ENCODE measurements at regions not wholly inside any gene's neighbourhood (a gene's known extent, or its start where the extent isn't known, plus 50 kb on each side); places are given as distances from the start of the nearest gene placed in this dataset.

DNA sequence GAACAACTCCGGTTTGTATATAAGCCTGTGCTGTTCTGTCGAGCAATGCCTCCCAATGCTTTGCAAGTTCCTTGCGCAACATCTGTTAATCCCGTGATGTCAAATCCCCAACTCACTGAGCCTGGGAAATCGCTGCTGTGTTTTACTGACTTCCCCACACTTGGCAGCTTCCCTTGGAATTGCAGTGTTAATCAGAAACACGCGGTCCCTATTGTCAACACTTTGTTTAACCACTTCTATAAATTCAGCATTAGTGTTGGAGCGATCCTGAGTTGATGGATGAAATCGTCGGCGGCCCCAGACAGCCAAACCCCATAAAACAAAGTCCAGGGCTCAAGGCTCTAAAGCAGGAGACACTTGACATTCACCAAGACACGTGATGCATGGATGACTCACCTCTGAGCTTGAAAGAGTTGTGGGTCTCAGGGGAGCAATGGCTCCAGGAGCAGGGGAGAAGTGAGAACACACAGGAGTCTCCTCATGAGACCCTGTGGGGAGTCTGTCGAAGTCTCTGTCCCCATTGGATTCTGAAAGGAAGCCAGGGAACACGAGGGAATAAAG, 555.3 kb downstream of the MIAT start:
- no peak overlapping the region for H3K4me3 ChIP-seq
- no peaks in the 10 kb centered on the region for H3K27me3 ChIP-seq
- peak; percentile 95 for DNase-seq
- H3K4me1 ChIP-seq = peaks cover 13 to 44% (median 24%) of the 10 kb centered on the region in 4 donors
- peak overlapping the region; percentile 65 to 83 for H3K27ac ChIP-seq
- intact Hi-C loops (cut with DNase I; ENCODE audit: low total_unique reads) = loop anchor here (5.0 kb wide), 1 partner anchor 105 kb away; no protein-coding TSS in a partner anchor
- H3K36me3 ChIP-seq = no peaks in the 10 kb centered on the region
- TF ChIP-seq, protein P1, sequence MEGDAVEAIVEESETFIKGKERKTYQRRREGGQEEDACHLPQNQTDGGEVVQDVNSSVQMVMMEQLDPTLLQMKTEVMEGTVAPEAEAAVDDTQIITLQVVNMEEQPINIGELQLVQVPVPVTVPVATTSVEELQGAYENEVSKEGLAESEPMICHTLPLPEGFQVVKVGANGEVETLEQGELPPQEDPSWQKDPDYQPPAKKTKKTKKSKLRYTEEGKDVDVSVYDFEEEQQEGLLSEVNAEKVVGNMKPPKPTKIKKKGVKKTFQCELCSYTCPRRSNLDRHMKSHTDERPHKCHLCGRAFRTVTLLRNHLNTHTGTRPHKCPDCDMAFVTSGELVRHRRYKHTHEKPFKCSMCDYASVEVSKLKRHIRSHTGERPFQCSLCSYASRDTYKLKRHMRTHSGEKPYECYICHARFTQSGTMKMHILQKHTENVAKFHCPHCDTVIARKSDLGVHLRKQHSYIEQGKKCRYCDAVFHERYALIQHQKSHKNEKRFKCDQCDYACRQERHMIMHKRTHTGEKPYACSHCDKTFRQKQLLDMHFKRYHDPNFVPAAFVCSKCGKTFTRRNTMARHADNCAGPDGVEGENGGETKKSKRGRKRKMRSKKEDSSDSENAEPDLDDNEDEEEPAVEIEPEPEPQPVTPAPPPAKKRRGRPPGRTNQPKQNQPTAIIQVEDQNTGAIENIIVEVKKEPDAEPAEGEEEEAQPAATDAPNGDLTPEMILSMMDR (IDR thresholded peaks at IDR 0.05) = no peak
- H3K9me3 ChIP-seq = no peaks in the 10 kb centered on the region

DNA sequence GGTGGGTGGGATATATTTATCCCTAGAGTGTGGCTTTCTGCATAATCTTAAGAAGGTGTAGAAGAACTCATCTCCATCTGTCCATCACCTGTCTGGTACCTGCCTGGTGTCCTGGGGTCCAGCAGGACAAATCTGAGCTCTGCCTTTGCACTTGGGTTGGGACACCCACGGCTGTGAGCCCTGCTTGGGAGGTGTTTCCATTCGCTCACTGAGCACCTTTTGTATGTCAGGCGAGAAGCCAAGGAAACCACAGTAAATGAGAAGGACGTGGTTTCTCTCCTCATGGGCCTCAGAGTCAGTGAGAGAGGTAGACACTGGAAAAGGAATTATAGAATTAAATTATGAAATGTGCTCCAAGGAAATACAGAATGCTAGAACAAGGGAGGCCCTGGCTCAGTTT, 555.9 kb downstream of the MIAT start:
- H3K27ac ChIP-seq = peak overlapping the region; percentile 65 to 83
- intact Hi-C loops (cut with DNase I; ENCODE audit: low total_unique reads) = loop anchor here (5.0 kb wide), 1 partner anchor 106 kb away; no protein-coding TSS in a partner anchor
- no peak for DNase-seq
- TF ChIP-seq, protein P1 (IDR thresholded peaks at IDR 0.05) = no peak
- H3K4me3 ChIP-seq = no peak overlapping the region
- H3K27me3 ChIP-seq = no peaks in the 10 kb centered on the region
- peaks cover 13 to 38% (median 23%) of the 10 kb centered on the region in 4 donors for H3K4me1 ChIP-seq
- H3K36me3 ChIP-seq = no peaks in the 10 kb centered on the region
- H3K9me3 ChIP-seq = no peaks in the 10 kb centered on the region

DNA sequence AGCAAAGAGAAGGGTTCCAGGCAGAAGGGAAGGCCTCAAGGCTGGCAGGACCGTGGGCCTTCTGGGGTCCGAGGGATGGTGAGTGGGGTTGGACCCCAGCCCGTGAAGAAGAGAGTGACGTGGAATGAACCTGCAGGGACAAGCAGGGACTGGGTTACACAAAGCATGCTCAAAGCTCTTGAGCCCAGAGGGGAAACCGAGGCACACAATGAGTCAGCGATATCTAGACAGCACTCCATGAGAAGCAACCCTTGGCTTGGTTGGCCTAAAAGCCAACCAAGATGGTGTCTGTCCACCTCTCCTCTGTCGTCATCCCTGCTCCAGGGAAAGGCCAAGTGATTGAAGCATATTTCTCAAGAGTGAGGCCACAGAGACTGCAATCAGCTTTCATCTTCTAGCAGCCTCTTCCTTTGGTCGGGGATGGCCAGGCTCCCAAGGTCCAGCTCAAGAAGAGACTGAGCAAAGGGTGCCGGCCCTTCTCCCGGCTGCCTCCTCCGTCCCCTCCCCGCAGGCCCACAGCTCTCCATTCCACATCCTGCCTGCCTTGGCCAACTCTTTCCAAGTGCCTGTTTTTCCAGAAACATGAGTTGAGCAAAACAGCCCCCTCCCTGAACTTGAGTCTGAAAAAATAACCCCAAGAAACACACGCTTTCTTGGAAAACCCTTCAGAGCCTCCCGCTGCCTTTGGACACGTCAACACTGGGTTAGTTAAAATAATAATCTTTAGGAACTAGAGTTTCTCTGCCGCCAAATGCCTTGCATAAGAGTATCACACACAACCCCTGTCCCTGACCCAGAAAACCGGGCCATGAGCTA, 556.6 kb downstream of the MIAT start:
- TF ChIP-seq, protein P1 (IDR thresholded peaks at IDR 0.05) = no peak
- H3K4me3 ChIP-seq = no peak overlapping the region
- intact Hi-C loops (cut with DNase I; ENCODE audit: low total_unique reads) = loop anchor here (5.0 kb wide), 1 partner anchor 107 kb away; no protein-coding TSS in a partner anchor
- peaks cover 13 to 37% (median 23%) of the 10 kb centered on the region in 4 donors for H3K4me1 ChIP-seq
- peak overlapping the region; percentile 65 to 83 for H3K27ac ChIP-seq
- no peaks in the 10 kb centered on the region for H3K27me3 ChIP-seq
- no peaks in the 10 kb centered on the region for H3K9me3 ChIP-seq
- DNase-seq = peak; percentile 88 to 92
- H3K36me3 ChIP-seq = no peaks in the 10 kb centered on the region

DNA sequence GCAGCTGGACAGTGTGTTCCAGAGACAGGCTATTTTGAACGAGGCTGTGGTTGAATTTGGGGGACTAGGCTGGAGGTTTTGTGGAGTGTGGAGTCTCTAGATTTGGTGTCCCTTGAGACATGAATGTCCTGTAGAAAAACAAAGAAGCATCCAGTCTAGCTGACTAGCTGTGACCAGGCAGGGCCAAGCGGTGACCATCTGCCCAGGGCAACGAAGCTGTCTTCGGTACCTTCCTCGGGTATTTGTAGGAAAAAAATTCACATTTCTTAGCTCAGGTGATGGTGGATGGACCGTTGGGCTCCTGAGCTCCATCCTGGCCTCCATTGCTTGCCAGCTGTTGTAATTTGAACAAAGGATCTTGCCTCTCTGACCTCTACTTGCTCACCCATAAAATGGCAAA, 557.3 kb downstream of the MIAT start:
- peak overlapping the region; percentile 65 to 83 for H3K27ac ChIP-seq
- peaks cover 13 to 37% (median 23%) of the 10 kb centered on the region in 4 donors for H3K4me1 ChIP-seq
- intact Hi-C loops (cut with DNase I; ENCODE audit: low total_unique reads) = loop anchor here (5.0 kb wide), 1 partner anchor 107 kb away; no protein-coding TSS in a partner anchor
- no peak overlapping the region for H3K4me3 ChIP-seq
- DNase-seq = no peak
- H3K9me3 ChIP-seq = no peaks in the 10 kb centered on the region
- TF ChIP-seq, protein P1 (IDR thresholded peaks at IDR 0.05) = no peak
- no peaks in the 10 kb centered on the region for H3K36me3 ChIP-seq
- no peaks in the 10 kb centered on the region for H3K27me3 ChIP-seq

DNA sequence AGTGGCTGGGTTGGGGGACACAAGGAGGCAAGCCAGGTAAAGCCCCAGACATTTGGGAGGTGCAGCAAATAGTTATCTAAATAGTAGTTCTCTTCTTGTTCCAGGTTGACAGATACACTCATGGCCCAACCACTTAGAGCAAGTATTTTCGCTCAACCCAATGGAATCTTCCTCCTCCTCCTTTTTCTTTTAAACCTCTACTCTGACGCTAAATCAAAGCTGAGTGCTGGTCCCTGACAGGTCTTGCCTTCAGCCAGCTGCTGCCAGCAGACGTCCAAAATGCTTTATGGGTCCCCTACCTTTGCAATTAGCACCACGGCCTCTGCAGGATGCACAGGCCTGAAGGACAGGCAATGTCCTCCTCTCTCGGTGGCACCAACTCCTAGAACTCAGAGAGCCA, 558.5 kb downstream of the MIAT start:
- TF ChIP-seq, protein P1 (IDR thresholded peaks at IDR 0.05) = no peak
- intact Hi-C loops (cut with DNase I; ENCODE audit: low total_unique reads) = no loop called here
- Histone ChIP-seq H3K4me3 (no peak overlapping the region), H3K4me1 (peaks cover 13 to 37% (median 23%) of the 10 kb centered on the region in 4 donors), H3K27ac (no peak overlapping the region), H3K36me3 (no peaks in the 10 kb centered on the region), H3K9me3 (no peaks in the 10 kb centered on the region), H3K27me3 (no peaks in the 10 kb centered on the region)
- no peak for DNase-seq

All from tibial artery (tissue), 4 donors.